ENCODE measurements at regions not wholly inside any gene's neighbourhood (a gene's known extent, or its start where the extent isn't known, plus 50 kb on each side); places are given as distances from the start of the nearest gene placed in this dataset.
"Not testable (repeated sequence)": the region's sequence is repeated elsewhere in the genome, so short reads cannot be mapped to it uniquely, and the experiment has no call there.

DNA sequence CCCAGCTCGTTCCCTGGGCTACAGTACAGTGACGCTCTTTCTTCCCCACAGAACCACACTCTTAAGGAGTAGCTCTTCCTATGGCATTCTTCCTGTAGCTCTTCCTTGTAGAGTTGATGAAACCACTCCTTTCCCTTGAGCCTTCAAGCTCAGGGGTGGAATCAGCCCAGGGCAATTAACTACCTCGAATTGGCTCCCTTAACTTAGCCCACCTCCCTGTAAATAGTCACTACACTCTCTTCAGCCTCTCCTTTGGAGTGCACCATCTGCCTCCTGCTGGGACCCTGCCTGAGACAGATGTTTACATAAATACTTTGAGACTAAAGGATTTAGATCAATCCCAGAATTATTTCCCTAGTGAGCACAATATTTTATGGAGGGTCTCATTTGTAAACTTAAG, 537.8 kb upstream of the AUTS2 start:
- Mint-ChIP-seq H3K36me3 (no peaks in the 10 kb centered on the region), H3K27ac (no peak overlapping the region), H3K4me3 (no peak overlapping the region), H3K27me3 (no peaks in the 10 kb centered on the region), H3K9me3 (peaks cover 2% of the 10 kb centered on the region), H3K4me1 (ENCODE audit: low read depth in 2 of 2) (no peaks in the 10 kb centered on the region)
- ATAC-seq: no peak
- DNase-seq (ENCODE audit: low spot score): no peak

DNA sequence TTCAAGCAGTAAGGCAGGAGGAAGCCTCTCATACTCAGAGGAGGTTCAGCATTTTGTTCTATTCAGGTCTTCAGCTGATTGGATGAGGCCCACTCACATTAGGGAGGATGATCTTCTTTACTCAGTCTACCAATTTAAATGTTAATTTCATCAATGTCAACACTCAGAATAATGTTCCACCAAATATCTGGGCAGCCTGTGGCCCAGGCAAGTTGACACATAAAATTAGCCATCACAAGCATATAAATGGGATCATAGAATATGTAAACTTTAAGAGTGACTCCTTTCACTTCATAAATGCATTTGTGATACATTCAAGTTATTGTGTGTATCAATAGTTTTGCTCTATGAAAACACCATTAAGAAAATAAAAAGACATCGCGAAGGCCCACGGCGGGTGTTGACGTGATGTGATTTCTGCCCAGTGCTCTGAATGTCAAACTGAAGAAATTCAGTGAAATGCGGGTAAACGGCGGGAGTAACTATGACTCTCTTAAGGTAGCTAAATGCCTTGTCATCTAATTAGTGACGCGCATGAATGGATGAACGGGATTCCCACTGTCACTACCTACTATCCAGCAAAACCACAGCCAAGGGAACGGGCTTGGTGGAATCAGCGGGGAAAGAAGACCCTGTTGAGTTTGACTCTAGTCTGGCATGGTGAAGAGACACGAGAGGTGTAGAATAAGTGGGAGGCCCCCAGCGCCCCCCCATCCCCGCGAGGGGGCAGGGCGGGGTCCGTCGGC, 536.1 kb upstream of the AUTS2 start:
- Mint-ChIP-seq H3K36me3 (no peaks in the 10 kb centered on the region), H3K27me3 (no peaks in the 10 kb centered on the region), H3K4me3 (no peak overlapping the region), H3K9me3 (peaks cover 6% of the 10 kb centered on the region), H3K4me1 (ENCODE audit: low read depth in 2 of 2) (no peaks in the 10 kb centered on the region), H3K27ac (no peak overlapping the region)
- no peak for ATAC-seq
- DNase-seq (ENCODE audit: low spot score): no peak

DNA sequence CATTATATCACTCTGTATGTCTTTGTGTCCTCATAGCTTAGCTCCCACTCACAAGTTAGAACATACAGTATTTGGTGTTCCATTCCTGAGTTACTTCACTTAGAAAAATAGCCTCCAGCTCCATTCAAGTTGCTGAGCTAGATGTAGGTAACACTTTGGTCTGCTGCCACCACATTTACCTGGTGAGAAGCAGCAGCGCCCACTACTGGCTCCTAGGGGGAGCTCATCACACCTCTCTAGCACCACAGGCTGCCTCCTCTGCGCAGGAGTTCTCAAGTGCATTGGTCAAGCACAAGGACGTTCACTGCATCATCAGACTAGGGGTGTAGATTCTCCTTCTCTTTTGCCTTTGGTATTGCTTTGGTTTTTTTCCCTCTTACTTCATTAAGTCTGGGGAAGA, 530.9 kb upstream of the AUTS2 start:
- no peaks in the 10 kb centered on the region for H3K36me3 Mint-ChIP-seq
- peaks cover 15% of the 10 kb centered on the region for H3K9me3 Mint-ChIP-seq
- H3K4me3 Mint-ChIP-seq: no peak overlapping the region
- DNase-seq (ENCODE audit: low spot score) (no peak), ATAC-seq (no peak)
- H3K27me3 Mint-ChIP-seq: no peaks in the 10 kb centered on the region
- H3K27ac Mint-ChIP-seq: no peak overlapping the region
- H3K4me1 Mint-ChIP-seq (ENCODE audit: low read depth in 2 of 2): no peaks in the 10 kb centered on the region

DNA sequence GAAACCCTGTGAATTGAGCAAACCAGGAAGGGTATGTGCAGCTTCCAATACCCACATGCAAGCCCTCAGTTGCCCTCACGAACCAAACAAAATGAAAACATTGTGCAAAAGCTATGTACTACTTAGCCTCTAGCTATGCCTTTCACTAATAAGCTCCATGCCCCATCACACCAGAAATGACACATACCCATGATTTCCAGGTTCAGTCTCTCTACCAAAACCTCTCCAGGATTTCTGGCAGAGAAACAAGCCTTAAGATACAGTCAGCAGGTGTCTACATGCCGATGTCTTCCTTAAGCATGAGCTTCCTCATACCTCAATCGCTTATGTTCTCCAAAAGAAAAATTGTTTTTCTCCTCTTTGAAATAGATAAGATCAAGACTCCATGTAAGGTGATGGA, 527.8 kb upstream of the AUTS2 start:
- no peak overlapping the region for H3K27ac Mint-ChIP-seq
- no peaks in the 10 kb centered on the region for H3K4me1 Mint-ChIP-seq (ENCODE audit: low read depth in 2 of 2)
- peaks cover 23% of the 10 kb centered on the region for H3K9me3 Mint-ChIP-seq
- H3K36me3 Mint-ChIP-seq: no peaks in the 10 kb centered on the region
- no peak overlapping the region for H3K4me3 Mint-ChIP-seq
- no peaks in the 10 kb centered on the region for H3K27me3 Mint-ChIP-seq
- DNase-seq (ENCODE audit: low spot score) (no peak), ATAC-seq (no peak)

DNA sequence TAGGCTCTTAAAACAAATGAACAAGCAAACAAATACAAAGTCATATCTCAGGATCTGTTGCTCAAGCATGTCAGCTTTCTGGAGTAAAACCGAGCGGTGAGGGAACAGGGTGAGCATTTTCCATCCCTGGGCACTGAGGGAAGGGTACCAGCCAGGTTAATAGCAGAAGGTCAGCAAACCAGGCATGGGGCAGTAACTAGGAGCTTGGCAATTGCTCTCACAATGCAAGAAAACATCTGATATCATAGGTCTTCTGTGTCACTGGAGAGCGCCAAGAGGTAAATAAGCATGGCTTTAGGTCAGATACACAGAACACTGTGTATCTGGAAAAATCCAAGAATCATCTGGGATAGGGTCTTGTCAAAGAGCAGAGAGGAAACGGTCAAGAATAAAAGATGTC, 521.7 kb upstream of the AUTS2 start:
- Mint-ChIP-seq H3K9me3 (peaks cover 12% of the 10 kb centered on the region), H3K4me3 (no peak overlapping the region), H3K27ac (no peak overlapping the region)

DNA sequence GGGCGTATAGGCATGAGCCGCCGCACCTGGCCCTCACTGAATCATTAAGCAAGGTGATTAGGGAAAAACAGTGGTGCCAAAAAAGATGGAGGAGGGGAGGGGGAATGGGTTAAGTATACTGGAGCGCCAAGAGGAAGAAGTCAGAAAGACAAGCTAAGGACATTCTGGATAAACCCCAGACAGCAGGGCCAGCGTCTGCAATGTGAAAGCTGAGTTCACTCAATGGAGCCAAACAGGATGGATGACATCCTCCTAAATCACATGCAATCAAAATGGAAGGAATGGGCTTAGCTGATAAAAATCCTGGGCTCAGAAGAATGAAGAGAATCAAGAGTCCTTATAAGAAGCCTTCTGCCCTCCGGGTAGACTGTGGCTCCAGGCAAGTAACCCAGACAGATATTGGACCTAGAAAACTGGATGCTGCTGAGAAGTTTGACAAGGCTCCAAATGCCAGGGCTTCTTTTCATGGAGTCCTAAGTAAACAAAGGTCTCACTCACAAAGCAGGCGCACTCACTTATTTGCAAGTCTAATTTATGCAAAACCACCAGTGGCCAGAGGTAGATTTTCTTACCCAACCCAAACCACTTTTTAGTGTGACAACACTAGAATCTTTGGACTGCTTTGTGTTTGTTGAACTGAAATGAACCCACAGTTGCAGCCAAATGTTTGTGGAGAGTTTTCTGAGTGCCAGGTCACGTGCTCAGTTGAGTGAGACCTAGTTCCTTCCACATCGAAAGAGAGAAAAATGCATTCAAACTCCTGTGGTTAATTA, 519.1 kb upstream of the AUTS2 start:
- ATAC-seq: no peak
- Mint-ChIP-seq H3K4me1 (ENCODE audit: low read depth in 2 of 2) (no peaks in the 10 kb centered on the region), H3K36me3 (no peaks in the 10 kb centered on the region), H3K9me3 (peaks cover 8% of the 10 kb centered on the region), H3K27me3 (no peaks in the 10 kb centered on the region), H3K27ac (no peak overlapping the region), H3K4me3 (no peak overlapping the region)
- DNase-seq (ENCODE audit: low spot score): no peak

More for the DNA sequence above, 521.7 kb upstream of the AUTS2 start:
- no peaks in the 10 kb centered on the region for H3K36me3 Mint-ChIP-seq
- ATAC-seq: no peak
- H3K4me1 Mint-ChIP-seq (ENCODE audit: low read depth in 2 of 2): no peaks in the 10 kb centered on the region
- DNase-seq (ENCODE audit: low spot score): no peak
- no peaks in the 10 kb centered on the region for H3K27me3 Mint-ChIP-seq

DNA sequence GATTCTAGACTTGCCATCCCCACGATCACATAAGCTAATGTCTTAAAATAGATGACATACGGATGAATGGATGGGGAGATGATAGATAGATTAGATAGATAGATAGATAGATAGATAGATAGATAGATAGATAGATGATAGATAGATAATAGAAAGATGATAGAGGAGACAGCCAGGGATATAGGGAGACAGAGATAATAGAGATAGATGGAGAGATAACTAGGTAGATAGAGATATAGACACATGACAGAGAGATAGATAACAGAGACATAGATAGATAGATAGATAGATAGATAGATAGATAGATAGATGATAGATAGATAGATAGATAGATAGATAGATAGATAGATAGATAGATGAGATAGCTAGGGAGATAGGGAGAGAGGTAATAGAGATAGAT, 511.0 kb upstream of the AUTS2 start:
- H3K4me1 Mint-ChIP-seq (ENCODE audit: low read depth in 2 of 2); H3K27ac Mint-ChIP-seq; H3K4me3 Mint-ChIP-seq; DNase-seq (ENCODE audit: low spot score); H3K36me3 Mint-ChIP-seq; ATAC-seq; H3K27me3 Mint-ChIP-seq; H3K9me3 Mint-ChIP-seq: not testable (repeated sequence)

DNA sequence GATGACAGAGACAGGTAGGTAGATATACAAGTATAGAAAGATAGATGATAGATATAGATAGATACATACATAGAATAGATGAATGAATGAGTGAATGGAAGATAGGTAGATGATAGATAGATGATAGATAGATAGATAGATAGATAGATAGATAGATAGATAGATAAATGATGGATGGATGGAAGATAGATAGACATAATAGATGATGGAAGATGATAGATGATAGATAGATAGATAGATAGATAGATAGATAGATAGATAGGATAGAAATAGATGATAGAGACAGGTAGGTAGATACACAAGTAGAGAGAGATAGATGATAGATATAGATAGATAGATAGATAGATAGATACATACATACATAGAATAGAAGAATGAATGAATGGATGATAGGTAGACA, 510.1 kb upstream of the AUTS2 start:
- no peak for DNase-seq (ENCODE audit: low spot score)
- H3K4me3 Mint-ChIP-seq: no peak overlapping the region
- H3K9me3 Mint-ChIP-seq: peaks cover 5% of the 10 kb centered on the region
- H3K27me3 Mint-ChIP-seq: no peaks in the 10 kb centered on the region
- no peak overlapping the region for H3K27ac Mint-ChIP-seq
- no peaks in the 10 kb centered on the region for H3K36me3 Mint-ChIP-seq
- no peak for ATAC-seq
- no peaks in the 10 kb centered on the region for H3K4me1 Mint-ChIP-seq (ENCODE audit: low read depth in 2 of 2)

DNA sequence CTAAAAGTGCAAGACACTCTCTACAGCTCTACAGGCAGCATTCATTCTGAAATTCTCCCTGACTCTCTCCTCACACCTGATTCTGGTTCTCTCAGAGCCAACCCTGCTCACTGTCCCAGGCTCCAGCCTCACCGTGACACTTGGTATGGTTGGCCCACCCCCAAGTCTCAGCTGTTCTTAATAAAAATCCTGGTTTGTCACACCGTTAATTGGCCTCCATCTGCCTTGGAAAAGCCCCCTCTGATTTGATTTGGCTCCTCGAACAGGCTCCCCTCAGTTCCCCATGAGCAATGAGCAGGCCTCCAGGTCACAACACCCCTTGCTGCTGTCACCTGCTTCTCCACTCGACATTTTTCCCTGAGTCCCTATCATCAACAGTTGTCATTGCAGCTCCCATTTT, 507.3 kb upstream of the AUTS2 start:
- Mint-ChIP-seq H3K4me1 (ENCODE audit: low read depth in 2 of 2) (no peaks in the 10 kb centered on the region), H3K27ac (no peak overlapping the region), H3K9me3 (peaks cover 8% of the 10 kb centered on the region), H3K36me3 (no peaks in the 10 kb centered on the region), H3K4me3 (no peak overlapping the region), H3K27me3 (no peaks in the 10 kb centered on the region)
- DNase-seq (ENCODE audit: low spot score): no peak
- ATAC-seq: no peak

DNA sequence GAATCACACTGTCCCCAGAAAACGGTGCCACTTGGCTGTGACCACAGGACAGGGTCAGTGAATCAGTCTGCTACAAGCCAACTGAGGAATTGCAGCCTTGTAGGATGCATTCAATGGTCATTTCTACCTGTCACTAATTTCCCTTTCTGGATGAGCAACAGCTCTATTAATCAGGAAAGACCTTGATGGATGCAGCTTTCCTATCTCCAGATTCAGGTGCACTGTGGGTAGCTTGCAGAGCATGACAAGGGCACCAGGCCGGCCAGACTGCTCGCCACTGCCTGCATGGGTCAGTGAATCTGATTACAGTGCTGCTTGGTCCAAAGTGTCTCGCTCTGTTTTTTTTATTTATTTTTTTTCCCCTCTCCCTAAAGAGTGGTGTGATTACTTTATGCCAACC, 506.8 kb upstream of the AUTS2 start:
- Mint-ChIP-seq H3K4me1 (ENCODE audit: low read depth in 2 of 2) (no peaks in the 10 kb centered on the region), H3K27ac (no peak overlapping the region)

DNA sequence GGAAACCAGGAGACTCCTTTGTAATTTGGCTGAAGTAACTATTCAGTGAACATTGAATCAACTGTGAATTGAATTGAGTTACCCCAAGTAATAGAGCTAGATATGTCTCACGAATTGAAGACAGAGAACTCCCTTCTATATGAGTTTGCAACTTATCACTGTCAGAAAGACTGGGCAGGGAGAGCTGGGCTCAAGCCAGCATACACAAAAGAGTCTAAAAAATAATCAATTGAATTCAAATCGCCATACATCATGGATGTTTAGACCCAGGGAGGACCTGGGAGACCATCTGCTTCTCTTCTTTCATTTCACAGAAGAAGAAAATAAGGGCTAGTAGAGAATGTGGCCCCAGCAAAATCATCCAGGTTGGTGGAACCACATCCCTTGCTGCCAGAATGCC, 503.1 kb upstream of the AUTS2 start:
- Mint-ChIP-seq H3K4me3 (no peak overlapping the region), H3K36me3 (no peaks in the 10 kb centered on the region), H3K27me3 (no peaks in the 10 kb centered on the region), H3K9me3 (peaks cover 7% of the 10 kb centered on the region), H3K4me1 (ENCODE audit: low read depth in 2 of 2) (no peaks in the 10 kb centered on the region), H3K27ac (no peak overlapping the region)
- ATAC-seq: no peak
- DNase-seq (ENCODE audit: low spot score): no peak

More for the DNA sequence above, 506.8 kb upstream of the AUTS2 start:
- H3K9me3 Mint-ChIP-seq: peaks cover 8% of the 10 kb centered on the region
- no peaks in the 10 kb centered on the region for H3K27me3 Mint-ChIP-seq
- H3K36me3 Mint-ChIP-seq: no peaks in the 10 kb centered on the region
- ATAC-seq (no peak), DNase-seq (ENCODE audit: low spot score) (no peak)
- no peak overlapping the region for H3K4me3 Mint-ChIP-seq

DNA sequence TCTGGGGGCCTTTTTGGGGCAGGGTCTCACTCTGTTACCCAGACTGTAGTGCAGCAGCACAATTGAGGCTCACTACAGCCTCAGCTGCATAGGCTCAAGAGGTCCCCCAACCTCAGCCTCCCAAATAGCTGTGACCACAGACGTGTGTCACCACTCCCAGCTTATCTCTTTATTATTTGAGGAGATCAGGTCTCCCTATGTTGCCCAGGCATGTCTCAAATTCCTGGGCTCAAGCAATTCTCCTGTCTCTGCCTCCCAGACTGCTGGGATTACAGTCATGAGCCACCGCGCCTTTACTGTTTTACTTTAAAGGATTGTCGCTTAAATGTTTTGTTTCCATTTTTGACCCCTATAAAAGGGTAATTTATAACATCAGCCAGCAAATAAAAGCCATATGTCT, 502.6 kb upstream of the AUTS2 start:
- H3K27ac Mint-ChIP-seq: no peak overlapping the region
- no peaks in the 10 kb centered on the region for H3K4me1 Mint-ChIP-seq (ENCODE audit: low read depth in 2 of 2)
- H3K36me3 Mint-ChIP-seq: no peaks in the 10 kb centered on the region
- no peak for ATAC-seq
- H3K9me3 Mint-ChIP-seq: peaks cover 7% of the 10 kb centered on the region
- H3K27me3 Mint-ChIP-seq: no peaks in the 10 kb centered on the region
- DNase-seq (ENCODE audit: low spot score): no peak
- no peak overlapping the region for H3K4me3 Mint-ChIP-seq

DNA sequence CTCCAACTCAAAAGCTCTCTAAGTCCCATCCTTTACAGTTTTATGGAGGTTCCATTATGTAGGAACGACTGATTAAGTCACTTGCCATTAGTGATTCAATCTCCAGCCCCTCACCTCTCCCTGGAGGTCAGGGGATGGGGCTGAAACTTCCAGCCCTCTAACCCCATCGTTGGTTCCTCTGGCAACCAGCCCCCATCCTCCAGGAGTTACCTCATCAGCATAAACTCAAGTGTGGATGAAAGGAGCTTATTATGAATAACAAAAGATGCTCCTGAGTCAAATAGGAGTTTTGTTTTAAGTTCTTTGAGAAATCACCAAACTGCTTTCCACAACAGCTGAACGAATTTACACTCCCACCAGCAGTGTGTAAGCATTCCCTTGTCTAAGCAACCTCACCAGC, 494.3 kb upstream of the AUTS2 start:
- Mint-ChIP-seq H3K27me3 (no peaks in the 10 kb centered on the region), H3K9me3 (no peaks in the 10 kb centered on the region), H3K4me1 (ENCODE audit: low read depth in 2 of 2) (no peaks in the 10 kb centered on the region), H3K36me3 (no peaks in the 10 kb centered on the region), H3K4me3 (no peak overlapping the region), H3K27ac (no peak overlapping the region)
- ATAC-seq (no peak), DNase-seq (ENCODE audit: low spot score) (no peak)

DNA sequence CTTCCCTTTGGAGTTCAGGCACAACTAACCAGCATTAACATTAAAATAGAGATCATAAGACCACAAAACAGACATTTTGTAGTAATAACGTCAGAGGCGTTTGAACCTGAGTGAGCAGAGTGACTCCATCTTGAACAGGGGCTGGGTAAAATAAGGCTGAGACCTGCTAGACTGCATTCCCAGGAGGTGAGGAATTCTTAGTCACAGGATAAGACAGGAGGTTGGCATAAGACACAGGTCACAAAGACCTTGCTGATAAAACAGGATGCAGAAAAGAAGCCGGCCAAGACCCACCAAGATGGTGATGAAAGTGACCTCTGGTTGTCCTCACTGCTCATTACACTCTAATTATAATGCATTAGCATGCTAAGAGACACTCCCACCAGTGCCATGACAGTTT, 493.2 kb upstream of the AUTS2 start:
- no peaks in the 10 kb centered on the region for H3K4me1 Mint-ChIP-seq (ENCODE audit: low read depth in 2 of 2)
- no peak for ATAC-seq
- no peaks in the 10 kb centered on the region for H3K36me3 Mint-ChIP-seq
- H3K9me3 Mint-ChIP-seq: no peaks in the 10 kb centered on the region
- H3K27ac Mint-ChIP-seq: no peak overlapping the region
- no peak for DNase-seq (ENCODE audit: low spot score)
- H3K27me3 Mint-ChIP-seq: no peaks in the 10 kb centered on the region
- no peak overlapping the region for H3K4me3 Mint-ChIP-seq
